CMK (cell line): ENCODE measurements at regions not wholly inside any gene's neighbourhood (a gene's known extent, or its start where the extent isn't known, plus 50 kb on each side); places are given as distances from the start of the nearest gene placed in this dataset.
"Not testable (repeated sequence)": the region's sequence is repeated elsewhere in the genome, so short reads cannot be mapped to it uniquely, and the experiment has no call there.

Experiments
- DNase-seq: peaks from one replicate; pipeline ENCODE4 v3.0.0-alpha.2; 2010; ENCODE audit warnings: low read depth

DNA sequence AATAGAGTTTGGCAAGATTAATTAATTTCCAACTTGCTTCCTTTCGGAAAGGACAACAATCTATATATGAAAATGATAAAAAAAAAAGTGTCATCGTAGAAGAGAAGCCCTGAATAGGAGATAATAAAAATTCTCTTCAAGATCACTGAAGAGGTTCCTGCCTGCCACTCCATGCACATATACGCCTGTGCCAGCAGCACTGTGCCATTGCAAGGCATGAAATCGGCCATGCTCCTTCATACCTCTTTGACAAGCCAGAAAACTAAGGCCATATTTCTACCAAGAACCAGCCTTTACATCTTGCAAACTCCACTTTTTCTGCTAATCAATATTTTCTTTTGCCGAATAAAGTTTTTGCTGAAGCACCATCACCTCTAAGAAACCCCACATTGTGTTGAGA is 365.5 kb downstream of the CXXC4 start:
- no peak for DNase-seq

DNA sequence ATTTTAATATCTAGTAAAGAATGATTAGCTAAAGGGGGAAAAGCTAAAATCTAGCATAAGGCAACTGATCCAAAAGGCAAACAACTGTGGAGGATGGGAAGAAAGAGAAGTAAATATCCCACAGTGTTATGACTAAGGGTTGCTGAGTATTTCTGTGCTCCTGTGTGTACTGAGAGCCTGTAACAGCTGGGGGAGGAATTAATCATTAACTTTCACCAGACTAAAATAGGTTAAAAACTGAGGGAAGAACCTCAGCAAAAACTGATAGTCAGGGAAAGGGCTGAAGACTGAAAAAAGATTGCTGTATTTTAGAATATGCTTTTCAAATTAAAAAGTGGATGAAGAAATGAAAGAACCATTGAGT is 365.9 kb downstream of the CXXC4 start:
- DNase-seq, result no peak

DNA sequence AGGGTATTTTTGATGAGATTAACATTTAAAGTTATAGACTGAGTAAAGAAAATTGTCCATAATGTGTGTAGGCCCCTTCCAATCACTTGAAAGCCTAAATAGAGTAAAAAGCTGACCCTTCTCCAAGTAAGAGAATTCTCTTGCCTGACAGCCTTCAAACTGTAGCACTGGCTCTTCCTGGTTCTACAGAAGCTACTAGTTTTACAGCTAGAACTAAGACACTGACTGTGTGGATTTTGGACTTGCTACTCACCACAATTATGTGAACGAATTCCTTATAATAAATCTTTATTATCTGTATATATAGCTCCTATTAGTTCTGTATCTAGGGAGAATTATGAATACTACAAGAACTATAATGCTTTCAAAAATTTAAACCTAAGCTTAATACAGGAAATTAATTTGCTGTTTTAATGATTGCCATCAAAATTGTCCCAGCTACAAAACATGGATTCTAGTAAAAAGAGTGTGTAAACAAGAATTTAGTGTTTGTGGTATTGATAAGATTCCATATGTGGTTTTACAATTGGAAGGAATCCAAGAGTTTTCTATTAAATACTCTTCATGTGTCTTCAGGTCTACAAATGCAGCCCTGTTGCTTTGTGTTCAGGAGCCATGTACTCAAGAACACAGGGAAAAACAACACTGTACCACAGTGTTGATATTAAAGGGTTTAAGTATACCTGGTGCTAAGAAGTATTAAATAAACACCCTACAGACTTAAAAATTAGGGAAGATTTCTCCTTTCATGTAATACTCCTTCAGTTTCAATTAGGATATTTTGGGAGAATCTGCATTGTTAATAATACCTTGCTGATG is 366.5 kb downstream of the CXXC4 start:
- no peak for DNase-seq

DNA sequence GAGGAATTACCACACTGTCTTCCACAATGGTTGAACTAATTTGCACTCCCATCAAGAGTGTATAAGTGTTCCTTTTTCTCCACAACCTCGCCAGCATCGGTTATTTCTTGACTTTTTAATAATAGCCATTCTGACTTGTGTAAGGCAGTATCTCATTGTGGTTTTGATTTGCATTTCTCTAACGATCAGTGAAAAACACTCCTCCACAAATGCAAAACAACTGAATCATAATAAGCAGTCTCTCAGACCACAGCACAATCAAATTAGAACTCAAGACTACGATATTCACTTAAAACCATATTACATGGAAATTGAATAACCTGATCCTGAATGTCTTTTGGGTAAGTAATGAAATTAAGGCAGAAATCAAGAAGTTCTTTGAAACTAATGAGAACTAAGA is 371.7 kb downstream of the CXXC4 start:
- DNase-seq, result no peak

DNA sequence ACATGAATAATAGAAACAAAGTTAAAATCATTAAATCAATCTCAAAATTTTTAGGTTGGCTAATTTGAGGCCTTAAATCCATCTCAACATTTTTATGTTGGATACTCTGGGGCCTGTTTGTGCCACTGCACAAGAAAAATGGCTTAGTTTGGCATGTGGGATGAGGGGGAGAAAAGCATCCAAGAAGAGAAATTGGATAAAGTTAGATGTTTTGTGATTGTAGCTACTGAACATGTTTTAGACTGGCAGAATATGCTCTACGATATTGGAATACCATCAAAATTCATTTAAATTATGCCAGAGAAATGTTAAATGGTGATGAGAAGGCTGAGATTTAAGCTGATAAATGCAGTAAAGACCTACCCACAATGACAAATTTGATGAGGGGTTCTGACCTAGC is 376.9 kb downstream of the CXXC4 start:
- no peak for DNase-seq

DNA sequence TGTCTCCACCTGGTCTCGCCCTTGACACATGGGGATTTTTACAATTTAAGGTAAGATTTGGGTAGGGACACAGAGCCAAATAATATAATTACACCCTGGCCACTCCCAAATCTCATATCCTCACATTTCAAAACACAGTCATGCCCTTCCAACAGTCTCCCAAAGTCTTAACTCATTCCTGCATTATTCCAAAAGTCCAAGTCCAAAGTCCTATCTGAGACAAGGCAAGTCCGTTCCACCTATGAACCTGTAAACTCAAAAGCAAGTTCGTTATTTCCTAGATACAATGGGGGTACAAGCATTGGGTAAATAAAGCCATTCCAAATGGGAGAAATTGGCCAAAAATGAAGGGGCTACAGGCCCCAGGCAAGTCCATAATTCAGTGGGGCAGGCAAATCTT is 380.8 kb downstream of the CXXC4 start:
- no peak for DNase-seq

DNA sequence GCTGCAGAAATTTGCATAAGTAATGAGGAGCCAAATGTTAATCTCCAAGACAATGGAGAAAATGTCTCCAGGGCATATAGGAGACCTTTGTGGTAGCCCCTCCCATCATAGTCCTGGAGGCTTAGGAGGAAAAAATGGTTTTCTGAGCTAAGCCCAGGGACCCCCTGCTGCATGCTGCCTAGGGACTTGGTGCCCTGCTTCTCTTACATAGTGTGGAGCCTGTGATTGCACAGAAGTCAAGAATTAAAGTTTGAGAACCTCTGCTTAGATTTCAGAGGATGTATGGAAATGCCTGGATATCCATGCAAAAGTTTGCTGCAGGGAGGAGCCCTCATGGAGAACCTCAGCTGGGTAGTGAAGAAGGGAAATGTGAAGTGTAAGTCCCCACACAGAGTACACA is 379.4 kb upstream of the TACR3 start:
- DNase-seq, result no peak

DNA sequence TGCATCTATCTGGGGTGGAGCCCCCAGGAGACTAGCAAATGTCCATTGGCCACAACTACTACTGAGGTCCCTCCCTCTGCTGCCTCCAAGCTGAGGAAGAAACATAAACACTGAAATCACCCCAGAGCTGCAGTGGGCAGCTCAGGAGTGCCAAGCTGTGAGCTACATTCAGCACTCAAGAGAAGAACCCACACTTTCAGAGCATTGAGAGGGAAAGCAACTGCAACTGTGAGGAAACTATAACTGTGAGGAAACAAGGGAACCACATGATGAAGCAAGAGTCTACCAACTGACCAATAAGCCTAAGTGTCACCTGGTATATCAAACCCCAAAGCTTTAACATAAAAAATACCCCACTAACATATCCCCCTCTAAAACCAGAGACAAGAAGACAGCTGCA is 373.5 kb upstream of the TACR3 start:
- DNase-seq, result no peak

DNA sequence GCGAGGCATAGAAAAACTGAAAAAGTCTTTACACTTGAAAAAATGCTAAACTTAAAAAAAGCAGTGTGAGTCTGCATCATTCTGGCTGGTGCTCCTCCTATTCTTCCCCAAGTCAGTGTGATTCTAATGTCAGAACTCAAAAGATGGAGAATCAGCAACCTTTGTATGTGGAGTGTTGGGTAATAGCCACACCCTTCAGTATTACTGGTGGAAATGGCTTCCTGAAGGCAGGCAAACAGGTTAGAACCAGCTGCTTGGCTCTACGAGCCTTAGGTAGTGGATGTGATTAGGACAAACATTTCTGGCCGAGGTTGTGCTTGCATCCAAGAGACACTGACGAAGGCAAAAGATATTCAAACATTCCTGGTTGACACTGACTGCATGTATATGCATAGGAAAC is 353.4 kb upstream of the TACR3 start:
- no peak for DNase-seq

DNA sequence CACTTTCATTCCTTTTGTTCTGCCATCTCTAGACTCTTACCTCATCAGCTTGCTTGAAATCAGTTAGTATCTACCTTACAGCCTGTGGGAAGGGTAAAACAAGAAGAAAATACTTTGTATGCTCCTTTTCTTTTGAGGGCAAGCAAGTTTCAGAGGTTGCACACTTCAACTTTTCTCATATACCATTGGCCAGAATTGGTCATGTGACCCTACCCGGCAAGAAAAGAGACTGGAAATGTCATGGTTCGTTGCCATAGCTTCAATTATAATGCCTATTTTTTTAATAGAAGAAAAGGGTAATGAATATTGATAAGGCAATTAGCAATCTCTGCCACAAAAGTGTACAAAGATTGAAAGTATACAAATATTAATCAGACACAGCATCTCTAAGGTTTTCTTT is 346.7 kb upstream of the TACR3 start:
- no peak for DNase-seq

DNA sequence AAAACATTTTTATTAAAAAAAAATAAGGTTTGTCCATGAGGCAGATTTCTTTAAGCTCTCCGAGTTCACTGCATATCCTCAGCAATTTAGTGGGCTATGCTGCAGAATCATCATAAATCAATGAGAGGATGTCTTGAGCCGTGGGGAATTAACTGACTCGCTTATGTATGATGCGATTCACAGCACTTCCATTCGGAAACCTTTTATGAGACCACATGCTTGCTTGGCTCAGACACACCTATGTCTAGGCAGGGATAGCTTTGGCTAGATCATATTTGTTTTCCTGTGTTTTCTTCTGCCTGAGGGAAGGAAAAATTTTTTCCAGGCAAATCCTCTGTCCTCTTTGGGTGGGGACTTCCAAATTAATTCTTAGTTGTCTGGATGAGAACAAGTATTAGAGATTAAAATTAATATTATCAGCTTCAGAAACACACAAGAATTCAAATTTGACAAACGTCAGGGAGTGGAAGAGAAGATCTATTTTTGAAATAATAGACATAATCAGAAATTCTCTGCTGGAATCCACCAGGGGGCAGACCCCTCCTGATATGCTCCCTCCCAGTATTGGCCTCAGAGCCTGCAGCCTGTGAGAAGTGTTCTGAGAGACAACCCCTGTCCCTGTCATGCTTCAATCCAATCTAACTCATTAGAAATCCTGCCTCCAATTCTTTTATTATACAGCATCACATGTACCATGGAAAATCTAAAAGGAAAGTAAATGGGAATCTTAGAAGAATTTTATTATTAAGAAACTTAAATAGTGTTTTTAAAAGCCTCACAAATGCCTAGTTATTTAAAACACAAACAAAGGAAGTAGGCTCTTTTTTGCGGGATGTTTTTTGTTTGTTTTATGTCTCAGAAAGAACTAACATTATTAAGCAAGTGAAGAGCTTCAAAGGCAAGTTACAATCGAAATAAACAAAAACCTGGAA is 345.1 kb upstream of the TACR3 start:
- DNase-seq, result no peak

DNA sequence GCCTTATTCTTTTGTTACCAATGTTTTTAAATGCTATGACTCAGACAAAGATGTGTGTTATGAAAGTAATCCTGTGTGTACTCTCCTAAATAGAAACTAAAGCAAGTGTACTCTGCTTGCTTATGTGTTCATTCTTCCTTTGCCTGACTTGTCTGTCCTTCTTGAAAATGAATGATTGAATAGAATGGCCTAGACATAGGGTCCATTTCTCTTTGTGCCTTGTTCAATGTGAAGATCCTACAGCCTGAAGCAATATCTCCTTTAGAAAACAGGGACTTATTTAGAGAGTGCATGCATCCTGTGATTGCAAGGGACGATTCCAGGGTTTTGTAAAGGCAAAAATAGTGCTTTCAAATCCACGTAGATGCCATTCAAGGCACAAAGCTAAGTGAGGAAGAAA is 343.6 kb upstream of the TACR3 start:
- DNase-seq, result no peak

DNA sequence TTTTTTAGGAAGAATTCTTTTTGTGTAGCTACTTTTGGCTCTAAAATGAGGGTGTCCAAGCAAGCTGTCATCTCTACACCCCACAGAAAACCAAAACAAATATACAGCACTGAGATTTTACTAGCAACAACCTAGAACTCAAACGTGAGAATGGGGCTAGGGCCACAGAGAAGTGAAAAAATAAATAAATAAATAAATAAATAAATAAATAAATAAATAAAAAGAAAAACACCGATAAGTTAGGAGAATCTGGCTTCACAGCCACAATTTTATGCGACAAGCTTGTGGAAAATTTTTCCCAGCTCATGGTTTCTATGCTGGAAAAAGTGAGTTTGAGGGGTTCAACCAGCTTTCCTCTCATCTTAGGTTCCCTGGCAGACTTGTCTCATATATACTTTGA is 324.6 kb upstream of the TACR3 start:
- no peak for DNase-seq

DNA sequence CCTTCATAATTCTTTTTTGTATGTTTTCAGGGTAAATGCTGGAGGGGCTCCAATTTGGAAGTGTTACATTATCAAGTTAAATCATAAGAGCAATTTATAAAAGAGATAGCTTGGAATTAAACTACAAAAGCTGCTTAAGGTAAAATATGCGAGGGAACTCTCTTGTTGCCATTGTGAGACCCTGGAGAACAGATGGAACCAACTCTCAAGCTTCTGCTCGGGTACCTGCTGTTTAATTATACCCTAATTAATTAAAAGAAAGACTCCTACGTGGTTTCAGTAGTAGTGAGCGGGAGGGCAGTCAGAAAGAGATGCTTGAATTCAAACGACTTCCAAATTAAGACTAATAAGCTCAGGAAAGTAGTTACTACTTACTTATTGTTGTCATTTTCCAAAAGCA is 313.1 kb upstream of the TACR3 start:
- DNase-seq, result no peak

DNA sequence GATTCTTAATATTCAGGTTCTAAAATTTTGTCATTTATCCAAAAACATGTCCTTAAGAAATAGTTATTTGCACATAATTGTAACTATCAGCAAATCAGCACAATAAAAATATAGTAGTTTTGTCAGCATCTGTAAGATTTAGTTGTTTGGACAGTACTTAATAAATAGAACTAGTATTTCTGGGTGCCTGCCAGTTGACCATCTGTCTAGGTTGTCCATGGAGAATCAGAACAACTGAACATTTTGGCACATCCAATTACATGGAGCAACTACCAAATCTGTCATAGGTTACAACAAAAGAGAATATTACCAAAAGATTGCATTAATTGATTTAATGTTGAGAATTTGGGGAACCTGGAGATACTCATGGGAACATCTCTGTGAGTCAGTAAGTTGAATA is 305.5 kb upstream of the TACR3 start:
- DNase-seq, result no peak

DNA sequence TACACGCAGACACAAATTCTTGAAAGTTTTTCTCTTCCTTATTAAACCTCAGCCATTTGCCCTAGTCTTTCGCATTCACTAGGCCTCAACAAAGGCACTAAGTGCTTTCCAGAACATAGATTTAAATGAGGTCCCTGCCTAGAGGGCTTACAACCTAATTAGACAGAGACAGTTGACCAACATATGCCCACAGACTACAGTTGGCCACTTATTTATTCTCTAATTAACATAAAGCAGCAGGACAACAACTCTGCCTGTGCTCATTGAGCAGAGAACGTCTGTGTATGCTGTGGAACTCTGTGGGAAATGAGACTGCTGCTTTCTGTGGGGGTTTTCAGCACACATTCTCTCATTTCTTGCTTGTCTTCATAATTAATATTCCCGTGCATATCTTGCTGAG is 303.0 kb upstream of the TACR3 start:
- no peak for DNase-seq

DNA sequence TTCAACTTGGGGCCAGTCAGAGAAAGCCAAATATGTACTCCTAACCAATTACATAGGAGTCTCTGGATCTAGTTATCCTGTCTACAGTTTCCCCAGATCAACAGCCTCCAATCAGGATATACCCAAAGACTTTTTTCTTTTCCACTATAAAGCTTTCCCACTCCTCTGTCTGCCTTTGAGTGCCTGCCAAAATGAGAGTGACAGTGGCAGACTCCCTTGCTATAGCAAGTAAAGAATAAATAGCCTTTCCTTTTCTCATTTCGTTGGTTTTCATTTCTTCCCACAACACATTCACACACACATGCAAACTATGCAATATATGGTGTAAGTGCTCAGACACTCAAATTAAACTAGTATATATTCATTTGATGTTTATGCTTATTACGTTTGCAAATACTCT is 302.4 kb upstream of the TACR3 start:
- DNase-seq, result no peak

DNA sequence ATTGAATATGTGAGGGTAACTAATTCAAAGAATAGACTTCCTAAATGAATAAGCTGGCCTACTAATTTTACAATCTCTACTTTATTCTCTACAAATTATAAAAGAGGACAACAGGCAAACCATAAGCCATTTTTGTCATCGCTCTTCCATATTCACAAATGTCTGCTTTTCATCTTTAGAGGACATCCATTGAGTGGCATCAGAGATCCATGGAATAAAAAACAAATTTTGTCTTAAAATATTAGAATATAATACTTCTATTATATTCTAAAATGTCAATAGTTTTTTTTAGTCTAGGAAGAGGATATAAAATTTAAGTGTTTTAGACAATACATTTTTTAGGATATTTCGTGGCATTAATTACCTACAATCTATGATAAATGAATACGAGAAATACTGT is 300.9 kb upstream of the TACR3 start:
- DNase-seq, result no peak

DNA sequence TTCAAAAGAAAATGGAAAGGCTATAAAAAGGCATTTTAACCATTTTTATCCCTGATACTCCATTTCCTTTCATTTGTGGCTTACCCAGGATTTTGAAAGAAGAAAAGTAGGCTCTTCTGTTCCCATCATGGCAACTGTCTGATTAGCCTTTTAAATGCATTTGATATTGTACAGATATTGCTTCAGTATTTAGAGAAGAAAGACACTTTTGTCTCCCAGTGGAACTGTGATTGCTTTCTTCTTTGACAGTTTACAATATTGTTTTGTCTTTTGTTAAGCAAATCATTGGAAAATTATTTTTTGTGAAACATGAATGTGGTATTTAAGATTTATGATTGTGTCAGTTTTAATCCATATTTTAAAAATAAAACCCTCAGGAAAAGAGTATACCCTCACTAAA is 297.4 kb upstream of the TACR3 start:
- no peak for DNase-seq

DNA sequence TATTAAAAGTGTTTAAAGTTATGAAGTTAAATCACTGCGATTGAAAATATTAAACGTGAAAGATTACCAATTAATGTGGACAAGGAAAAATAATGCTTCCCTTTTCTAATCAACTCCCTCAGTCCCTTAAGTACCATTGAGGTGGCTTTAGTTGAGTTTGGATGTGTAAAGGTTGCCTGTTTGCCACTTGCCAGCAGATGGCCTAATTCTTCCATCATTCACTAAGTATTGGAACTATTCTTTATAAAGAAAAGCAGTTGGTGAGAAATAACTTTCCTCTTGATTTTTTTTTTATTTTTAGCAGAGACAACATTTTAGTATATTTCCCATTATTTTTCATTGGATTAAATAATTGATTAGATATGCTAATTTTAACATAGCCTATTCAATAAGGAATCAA is 295.9 kb upstream of the TACR3 start:
- DNase-seq, result no peak

DNA sequence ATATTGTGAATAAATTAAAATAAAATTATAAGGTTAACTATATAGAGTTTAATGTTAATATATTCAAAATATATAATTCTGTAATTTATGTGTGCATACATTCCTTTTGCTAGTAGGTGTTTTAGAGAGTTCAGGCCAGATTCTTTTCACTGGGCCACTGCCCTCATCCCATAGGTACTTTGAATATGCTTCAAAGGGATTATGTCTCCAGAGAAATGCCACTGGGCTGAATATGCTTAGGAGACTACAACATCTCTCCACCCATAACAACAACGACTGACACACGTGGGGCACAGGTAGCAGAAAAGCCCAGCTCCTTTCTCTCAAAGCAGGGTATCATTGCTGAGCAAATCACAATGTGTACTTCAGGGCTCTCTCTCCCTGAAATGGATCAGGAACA is 290.9 kb upstream of the TACR3 start:
- DNase-seq, result no peak

DNA sequence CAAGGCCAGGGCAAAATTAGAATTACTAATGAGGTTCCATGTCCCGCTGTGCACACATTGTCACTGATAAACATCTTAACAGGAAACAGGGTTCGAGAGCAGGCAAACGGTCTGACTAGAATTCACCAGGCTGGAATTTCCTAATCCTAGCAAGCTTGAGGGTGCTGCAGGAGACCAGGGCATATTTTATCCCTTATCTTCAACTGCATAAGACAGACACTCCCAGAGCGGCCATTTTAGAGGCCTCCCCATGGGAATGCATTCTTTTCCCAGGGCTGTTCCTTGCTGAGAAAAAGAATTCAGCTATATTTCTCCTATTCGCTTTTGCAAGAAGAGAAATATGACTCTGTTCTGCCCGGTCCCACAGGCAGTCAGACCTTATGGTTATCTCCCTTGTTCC is 282.5 kb upstream of the TACR3 start:
- DNase-seq, result not testable (repeated sequence)

DNA sequence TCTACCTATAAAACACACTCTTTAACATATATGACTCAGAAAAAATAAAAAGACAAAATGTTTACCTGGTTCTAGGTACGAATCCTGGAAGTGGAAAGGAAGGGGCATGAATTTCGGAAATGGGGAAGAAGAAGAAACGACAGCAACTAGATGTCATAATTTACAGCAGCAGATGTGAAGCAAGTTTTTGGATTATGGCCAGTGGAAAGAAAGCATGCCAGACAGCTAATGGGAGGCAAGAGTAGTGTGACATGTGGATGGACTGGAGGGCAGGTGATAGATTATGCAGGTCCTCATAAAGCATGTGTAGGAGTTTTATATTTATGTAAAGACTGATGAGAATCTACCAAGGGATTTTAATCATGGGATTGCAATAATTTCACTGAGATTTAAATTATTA is 279.0 kb upstream of the TACR3 start:
- no peak for DNase-seq

DNA sequence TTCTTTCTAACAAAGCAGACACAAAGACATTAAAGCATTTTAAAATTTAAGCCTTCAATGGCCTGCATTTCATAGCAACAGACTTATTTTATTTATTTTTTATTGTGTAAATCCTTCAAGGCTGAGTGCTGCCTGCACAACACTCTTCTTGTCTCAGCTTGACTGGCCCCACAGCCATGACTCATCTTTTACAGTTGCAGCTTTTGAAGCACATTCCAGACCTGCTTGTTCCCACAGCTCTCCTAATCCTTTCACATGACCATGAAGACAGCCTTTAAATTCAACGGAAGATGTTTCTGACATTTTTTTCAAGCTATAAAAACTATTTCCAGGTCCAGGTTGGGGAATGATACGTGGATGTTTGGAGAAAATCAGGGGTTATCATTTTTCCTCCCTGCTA is 276.9 kb upstream of the TACR3 start:
- no peak for DNase-seq
